Esophagus (tissue), 2 donors: ENCODE measurements at regions not wholly inside any gene's neighbourhood (a gene's known extent, or its start where the extent isn't known, plus 50 kb on each side); places are given as distances from the start of the nearest gene placed in this dataset.
"Not testable (repeated sequence)": the region's sequence is repeated elsewhere in the genome, so short reads cannot be mapped to it uniquely, and the experiment has no call there.

Source experiments
- H3K27ac ChIP-seq, 2 donors: one replicate each; pipeline ENCODE4 v1.5.1; 2013; ENCODE audit warnings: low read depth in 2 of 2, mild to moderate bottlenecking in 2 of 2, inconsistent platforms in 1 of 2, low read length in 1 of 2, moderate library complexity in 1 of 2
- H3K27me3 ChIP-seq, 2 donors: one replicate each; pipeline ENCODE4 v1.6.1; 2013; ENCODE audit warnings: low read length in 2 of 2, control low read depth in 1 of 2, mild to moderate bottlenecking in 1 of 2; ENCODE audit not compliant: insufficient read depth in 2 of 2, control insufficient read depth in 1 of 2
- H3K36me3 ChIP-seq, 2 donors: one replicate each; pipeline ENCODE4 v1.6.1; 2013; ENCODE audit warnings: low read length in 1 of 2; ENCODE audit not compliant: control insufficient read depth in 2 of 2, insufficient read depth in 2 of 2
- H3K4me1 ChIP-seq, 2 donors: one replicate each; pipeline ENCODE4 v1.6.1; 2013; ENCODE audit warnings: low read length in 1 of 2; ENCODE audit not compliant: control insufficient read depth in 2 of 2, insufficient read depth in 2 of 2
- H3K4me3 ChIP-seq, 2 donors: one replicate each; pipeline ENCODE4 v1.5.1; 2013; ENCODE audit warnings: low read length in 2 of 2, mild to moderate bottlenecking in 2 of 2, low read depth in 1 of 2, moderate library complexity in 1 of 2
- H3K9me3 ChIP-seq, 2 donors: one replicate each; pipeline ENCODE4 v1.6.1; 2013; ENCODE audit warnings: mild to moderate bottlenecking in 2 of 2, low read depth in 1 of 2, low read length in 1 of 2, moderate library complexity in 1 of 2; ENCODE audit not compliant: control insufficient read depth in 2 of 2, insufficient read depth in 1 of 2
- WGBS, 2 donors: extraction: QIAGEN DNeasy Blood & Tissue Kit; methylation state at CpG; one replicate each; pipeline ENCODE4 v1.1.7; 2013; 5-methylcytosine and 5-hydroxymethylcytosine counted together
- donor health status: healthy with polysubstance abuse.
- donor health status: Bipolar disorder and iron deficiency.

GRCh38 chr2:154947416-154947815, 248.9 kb downstream of the KCNJ3 start:
- H3K4me1 ChIP-seq, H3K4me3 ChIP-seq, H3K27me3 ChIP-seq, H3K27ac ChIP-seq, H3K9me3 ChIP-seq, H3K36me3 ChIP-seq: not testable (repeated sequence)
- WGBS, 2 donors: 88 to 90% methylated on average over 16 of the region's 16 CpGs

- Histone ChIP-seq H3K9me3 (no peaks in the 10 kb centered on the region), H3K4me3 (no peak overlapping the region), H3K27me3 (no peaks in the 10 kb centered on the region), H3K36me3 (no peaks in the 10 kb centered on the region), H3K4me1 (no peaks in the 10 kb centered on the region), H3K27ac (no peak overlapping the region)
- 67 to 84% methylated on average over 1 of the region's 1 CpG for WGBS, 2 donors
These were observed 247.5 kb downstream of the KCNJ3 start for GRCh38 chr2:154945984-154946383.

- Histone ChIP-seq H3K27ac (no peak overlapping the region), H3K36me3 (no peaks in the 10 kb centered on the region), H3K4me3 (no peak overlapping the region), H3K27me3 (no peaks in the 10 kb centered on the region), H3K9me3 (no peaks in the 10 kb centered on the region), H3K4me1 (no peaks in the 10 kb centered on the region)
These were observed 242.9 kb downstream of the KCNJ3 start for GRCh38 chr2:154941379-154941778.

GRCh38 chr2:154934213-154934612, 235.7 kb downstream of the KCNJ3 start:
- Histone ChIP-seq H3K4me3 (no peak overlapping the region), H3K4me1 (no peaks in the 10 kb centered on the region), H3K27me3 (no peaks in the 10 kb centered on the region), H3K36me3 (no peaks in the 10 kb centered on the region), H3K27ac (no peak overlapping the region), H3K9me3 (peaks cover 2 to 4% of the 10 kb centered on the region in 2 donors)
- 75 to 85% methylated on average over 1 of the region's 1 CpG for WGBS, 2 donors

- 88 to 90% methylated on average over 3 of the region's 3 CpGs for WGBS, 2 donors
- Histone ChIP-seq H3K27me3 (no peaks in the 10 kb centered on the region), H3K9me3 (no peaks in the 10 kb centered on the region), H3K27ac (no peak overlapping the region), H3K4me1 (no peaks in the 10 kb centered on the region), H3K4me3 (no peak overlapping the region), H3K36me3 (no peaks in the 10 kb centered on the region)
These were observed 226.0 kb downstream of the KCNJ3 start for GRCh38 chr2:154924531-154924930.

GRCh38 chr2:154914561-154914960, 216.1 kb downstream of the KCNJ3 start:
- H3K27ac ChIP-seq: no peak overlapping the region
- H3K4me1 ChIP-seq: no peaks in the 10 kb centered on the region
- H3K4me3 ChIP-seq: no peak overlapping the region
- no peaks in the 10 kb centered on the region for H3K36me3 ChIP-seq
- H3K9me3 ChIP-seq: no peaks in the 10 kb centered on the region
- 52 to 71% methylated on average over 3 of the region's 3 CpGs for WGBS, 2 donors
- H3K27me3 ChIP-seq: no peaks in the 10 kb centered on the region

GRCh38 chr2:154912215-154912614, 213.7 kb downstream of the KCNJ3 start:
- no peaks in the 10 kb centered on the region for H3K36me3 ChIP-seq
- H3K9me3 ChIP-seq: peaks cover 9 to 11% of the 10 kb centered on the region in 2 donors
- H3K27me3 ChIP-seq: no peaks in the 10 kb centered on the region
- no peak overlapping the region for H3K4me3 ChIP-seq
- 75 to 78% methylated on average over 6 of the region's 6 CpGs for WGBS, 2 donors
- no peaks in the 10 kb centered on the region for H3K4me1 ChIP-seq
- H3K27ac ChIP-seq: no peak overlapping the region

- Histone ChIP-seq H3K4me3 (no peak overlapping the region), H3K36me3 (no peaks in the 10 kb centered on the region), H3K27me3 (no peaks in the 10 kb centered on the region), H3K9me3 (peaks cover 9 to 11% of the 10 kb centered on the region in 2 donors), H3K4me1 (no peaks in the 10 kb centered on the region), H3K27ac (no peak overlapping the region)
These were observed 213.2 kb downstream of the KCNJ3 start for GRCh38 chr2:154911729-154912128.

- Histone ChIP-seq H3K27me3 (no peaks in the 10 kb centered on the region), H3K4me1 (no peaks in the 10 kb centered on the region), H3K27ac (no peak overlapping the region), H3K36me3 (no peaks in the 10 kb centered on the region), H3K4me3 (no peak overlapping the region), H3K9me3 (peaks cover 9 to 11% of the 10 kb centered on the region in 2 donors)
- 82 to 89% methylated on average over 1 of the region's 1 CpG for WGBS, 2 donors
These were observed 212.2 kb downstream of the KCNJ3 start for GRCh38 chr2:154910701-154911100.

GRCh38 chr2:154908327-154908726, 209.8 kb downstream of the KCNJ3 start:
- no peak overlapping the region for H3K27ac ChIP-seq
- no peaks in the 10 kb centered on the region for H3K27me3 ChIP-seq
- no peak overlapping the region for H3K4me3 ChIP-seq
- 80 to 88% methylated on average over 4 of the region's 4 CpGs for WGBS, 2 donors
- no peaks in the 10 kb centered on the region for H3K4me1 ChIP-seq
- H3K9me3 ChIP-seq: peaks cover 9 to 11% of the 10 kb centered on the region in 2 donors
- H3K36me3 ChIP-seq: no peaks in the 10 kb centered on the region
